NT2/D1 (cell line): ENCODE measurements at regions not wholly inside any gene's neighbourhood (a gene's known extent, or its start where the extent isn't known, plus 50 kb on each side); places are given as distances from the start of the nearest gene placed in this dataset.

ENCODE experiments used
- SUZ12 ChIP-seq: IDR thresholded peaks from 2 replicates; pipeline ENCODE4 v1.6.1; 2011; ENCODE audit not compliant: insufficient read length, insufficient read depth; ENCODE audit errors: extremely low read depth
- YY1 ChIP-seq: IDR thresholded peaks from 2 replicates; pipeline ENCODE4 v1.6.1; 2011; ENCODE audit not compliant: insufficient read length, insufficient read depth
- ZNF274 ChIP-seq: IDR thresholded peaks from 2 replicates; pipeline ENCODE4 v1.6.1; 2011; ENCODE audit warnings: mild to moderate bottlenecking, low read depth, low read length

GRCh38 chr12:39671898-39672875 is 52.6 kb upstream of the ABCD2 start:
- TF ChIP-seq ZNF274 (no peak), YY1 (no peak), SUZ12 (no peak)
